ENCODE measurements at regions not wholly inside any gene's neighbourhood (a gene's known extent, or its start where the extent isn't known, plus 50 kb on each side); places are given as distances from the start of the nearest gene placed in this dataset.

- TF ChIP-seq POLR2A (IDR thresholded peaks at IDR 0.05; ENCODE audit: low read depth, low read length) (no peak), JUN (IDR thresholded peaks at IDR 0.05; ENCODE audit: borderline replicate concordance, insufficient read depth, insufficient read length, low read depth) (no peak), EZH2 (IDR thresholded peaks at IDR 0.05; ENCODE audit: borderline replicate concordance, low read depth, low read length, severe bottlenecking) (no peak), CTCF (IDR thresholded peaks at IDR 0.05; ENCODE audit: extremely low read depth in 1 of 2, insufficient read depth in 1 of 2, low read depth in 1 of 2, low read length in 2 of 2) (no peak), MAX (IDR thresholded peaks at IDR 0.05; ENCODE audit: insufficient read depth, insufficient read length) (no peak)
These were observed 217.3 kb upstream of the IL12B start for GRCh38 chr5:159547466-159548195.
